Stimulated activated CD8-positive, alpha-beta memory T cell treated with anti-CD3 and anti-CD28 coated beads, Interleukin-7, amount 100 ng/mL, for 48 hours (primary cell): ENCODE measurements at regions not wholly inside any gene's neighbourhood (a gene's known extent, or its start where the extent isn't known, plus 50 kb on each side); places are given as distances from the start of the nearest gene placed in this dataset.

Experiments
- DNase-seq, 2 donors: peaks; one replicate each; pipeline ENCODE4 v3.0.0-alpha.2; 2020; ENCODE audit warnings: low read depth in 1 of 2; ENCODE audit errors: extremely low read depth in 1 of 2

DNA sequence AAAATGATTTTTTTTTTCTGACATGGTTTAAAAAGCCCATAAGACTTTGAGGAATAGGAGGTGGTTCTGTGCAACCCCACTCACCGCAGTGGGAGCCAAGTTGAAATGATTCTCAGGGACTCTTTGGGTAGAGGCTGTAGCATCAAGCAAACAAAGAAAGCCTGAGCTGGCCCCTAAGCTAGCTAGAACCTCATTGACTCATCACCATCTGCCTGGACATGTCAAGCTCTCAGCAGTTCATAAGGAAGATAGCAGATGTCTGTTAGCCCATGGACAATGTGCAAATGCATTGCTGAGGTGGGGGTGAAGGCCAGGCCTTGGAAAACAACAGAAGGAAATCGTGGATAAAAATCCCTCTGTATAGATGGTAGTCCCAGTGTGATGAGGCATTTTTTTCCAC is 234.8 kb downstream of the NR2F2 start:
- DNase-seq = no peak

DNA sequence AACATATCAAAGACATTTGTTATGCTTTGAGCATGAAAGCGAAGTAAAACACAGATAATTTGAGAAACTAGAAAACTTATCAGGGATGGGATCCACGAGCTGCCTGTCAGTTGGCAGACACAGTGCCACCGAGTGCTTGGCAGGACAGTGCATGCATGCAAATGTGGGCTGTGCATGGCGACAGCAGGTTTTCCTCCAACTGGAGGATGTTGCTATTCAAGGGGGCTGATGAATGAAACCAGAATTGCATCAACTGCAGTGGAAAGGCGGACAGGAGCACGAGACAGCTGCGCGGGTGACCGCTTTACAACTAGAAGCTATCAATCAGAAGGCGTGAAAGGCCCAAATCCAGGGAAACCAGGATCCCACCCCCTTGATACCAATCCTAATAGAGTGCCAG is 244.3 kb downstream of the NR2F2 start:
- no peak for DNase-seq

GRCh38 chr15:96576596-96576995 is 246.1 kb downstream of the NR2F2 start:
- DNase-seq = no peak

DNA sequence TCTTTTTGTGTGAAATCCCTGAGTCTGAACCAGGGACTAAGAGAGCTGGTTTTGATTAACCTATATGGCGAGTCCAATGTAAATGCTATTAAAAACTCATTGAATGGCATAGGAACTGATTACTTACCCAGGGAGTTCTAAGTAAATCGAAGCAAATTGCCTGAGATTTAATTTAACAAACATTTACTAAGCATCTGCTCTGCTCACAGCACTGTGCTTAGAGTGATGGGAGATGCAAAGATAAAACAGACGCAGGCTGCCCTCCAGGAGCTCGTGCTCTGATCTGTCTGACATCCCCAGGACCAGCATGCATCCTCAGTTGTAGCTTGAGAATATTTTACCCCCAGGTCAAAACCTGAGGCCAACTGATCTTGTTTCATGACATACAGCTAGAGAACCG is 247.9 kb downstream of the NR2F2 start:
- DNase-seq = no peak

DNA sequence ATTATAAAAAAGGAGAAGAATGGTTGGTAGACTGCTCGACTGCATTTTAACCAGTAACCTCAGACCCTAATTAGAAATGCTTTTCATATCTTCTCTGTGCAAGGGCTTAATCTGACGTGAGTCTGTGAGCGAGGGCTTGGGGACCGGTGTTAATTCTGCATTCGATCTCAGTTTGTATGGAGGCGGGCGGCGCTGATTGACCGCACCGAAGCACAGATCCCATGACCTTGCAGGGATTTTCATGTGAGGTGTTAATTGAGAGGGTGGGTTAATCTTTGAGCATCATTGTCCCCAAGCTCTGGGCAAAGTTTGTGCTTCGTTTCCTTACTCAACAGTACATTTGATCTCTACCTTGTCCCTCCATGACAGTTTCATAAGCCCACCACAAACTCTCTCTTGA is 250.9 kb downstream of the NR2F2 start:
- no peak for DNase-seq

DNA sequence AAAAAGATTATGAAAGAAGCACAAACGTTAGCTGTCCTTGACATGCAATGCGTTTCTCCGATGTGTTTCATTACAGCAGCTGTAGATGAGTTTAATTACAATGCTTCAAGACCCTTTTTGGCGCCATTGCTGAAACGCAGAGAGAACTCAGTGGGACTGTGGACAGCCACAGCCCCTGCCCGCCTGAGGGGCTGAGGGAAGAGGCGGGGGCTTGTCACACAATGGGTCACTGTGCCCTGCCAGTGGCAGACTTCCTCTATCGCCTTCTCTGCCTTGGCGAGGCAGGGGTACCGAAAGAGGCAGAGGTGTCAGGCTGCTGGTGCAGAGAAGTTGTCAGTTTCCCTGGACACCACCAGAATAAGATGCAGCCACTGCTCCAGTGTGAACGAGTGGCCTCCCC is 252.0 kb downstream of the NR2F2 start:
- DNase-seq = no peak

- DNase-seq = no peak
These were observed 253.2 kb downstream of the NR2F2 start for GRCh38 chr15:96583671-96584070.

GRCh38 chr15:96585484-96586386 is 255.2 kb downstream of the NR2F2 start:
- DNase-seq = no peak

GRCh38 chr15:96586901-96587300 is 256.4 kb downstream of the NR2F2 start:
- DNase-seq = no peak

GRCh38 chr15:96589864-96590263 is 259.4 kb downstream of the NR2F2 start:
- no peak for DNase-seq

DNA sequence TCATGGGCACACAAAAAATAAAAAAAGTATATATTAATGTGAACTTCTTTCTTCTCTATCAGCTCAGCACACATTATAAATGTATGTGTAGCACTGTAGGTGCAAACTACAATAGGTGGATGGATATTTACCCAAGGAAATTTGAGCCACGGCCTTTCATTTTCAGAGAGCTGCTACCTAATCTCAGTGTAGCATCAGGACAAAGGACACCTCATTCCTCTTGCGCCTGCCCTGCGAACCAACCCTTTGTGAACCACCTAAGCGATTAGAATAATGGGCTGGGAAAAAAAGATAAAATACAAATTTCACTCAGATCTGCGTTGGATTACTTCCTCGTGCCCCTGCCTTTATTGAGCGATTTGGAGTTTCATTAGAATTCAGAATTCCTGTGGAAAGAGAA is 263.2 kb downstream of the NR2F2 start:
- no peak for DNase-seq

DNA sequence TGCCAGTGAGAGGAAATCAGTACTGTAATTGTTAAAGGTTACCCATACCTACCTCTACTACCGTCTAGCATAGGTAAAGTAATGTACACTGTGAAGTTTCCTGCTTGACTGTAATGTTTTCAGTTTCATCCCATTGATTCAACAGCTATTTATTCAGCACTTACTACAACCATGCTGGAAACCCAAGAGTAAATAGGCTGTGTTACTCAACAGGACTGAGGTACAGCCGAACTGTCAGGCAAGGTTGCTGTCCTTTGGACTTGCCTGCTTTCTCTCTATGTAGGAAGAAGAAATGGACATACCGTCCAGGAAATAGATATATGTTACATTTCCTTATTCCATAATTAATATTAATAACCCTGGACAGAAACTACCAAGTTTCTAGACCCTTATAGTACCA is 265.5 kb downstream of the NR2F2 start:
- DNase-seq = no peak

GRCh38 chr15:96598514-96598913 is 268.0 kb downstream of the NR2F2 start:
- DNase-seq = no peak

- no peak for DNase-seq
These were observed 268.8 kb downstream of the NR2F2 start for GRCh38 chr15:96599268-96599667.

DNA sequence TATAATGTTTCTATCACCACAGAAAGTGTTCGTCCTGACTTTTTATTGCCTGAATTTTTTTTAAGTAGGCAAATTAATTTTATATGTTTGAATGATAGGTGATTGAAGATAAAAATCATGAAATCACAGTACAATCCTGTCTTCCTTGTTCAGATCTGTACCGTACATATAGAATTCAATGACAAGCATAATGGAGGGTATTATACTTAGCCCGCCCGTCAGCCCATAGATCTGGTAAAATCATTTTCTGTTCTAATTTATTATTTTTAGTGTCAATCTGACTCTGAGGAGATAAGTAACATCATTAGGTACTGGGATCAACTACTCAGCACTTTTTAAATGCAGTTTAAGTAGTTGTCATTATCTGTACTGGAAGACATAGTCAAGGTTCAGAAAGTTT is 269.9 kb downstream of the NR2F2 start:
- DNase-seq = no peak

DNA sequence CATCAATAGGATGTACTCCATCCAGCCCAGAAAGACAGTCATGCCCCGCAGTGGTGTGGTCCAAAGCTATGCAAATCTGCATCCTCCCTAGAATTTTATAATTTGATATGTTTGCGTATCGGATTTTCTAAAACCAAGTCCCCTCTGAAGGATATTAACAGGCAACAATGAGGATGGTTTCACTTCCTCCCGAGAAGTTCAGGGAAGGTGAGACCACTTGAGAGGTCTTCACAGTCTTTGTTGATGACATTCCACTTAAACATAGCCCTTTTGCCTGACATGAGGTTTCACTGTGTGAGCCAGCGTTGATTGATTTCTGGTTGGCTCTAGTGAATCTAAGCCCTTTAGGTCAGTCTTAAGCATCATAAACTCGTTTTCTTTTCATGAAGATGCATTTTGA is 276.1 kb downstream of the NR2F2 start:
- no peak for DNase-seq

- DNase-seq = no peak
These were observed 280.3 kb downstream of the NR2F2 start for GRCh38 chr15:96610757-96611156.

- no peak for DNase-seq
These were observed 282.4 kb downstream of the NR2F2 start for GRCh38 chr15:96612917-96613316.

GRCh38 chr15:96619174-96619573 is 288.7 kb downstream of the NR2F2 start:
- DNase-seq = no peak

DNA sequence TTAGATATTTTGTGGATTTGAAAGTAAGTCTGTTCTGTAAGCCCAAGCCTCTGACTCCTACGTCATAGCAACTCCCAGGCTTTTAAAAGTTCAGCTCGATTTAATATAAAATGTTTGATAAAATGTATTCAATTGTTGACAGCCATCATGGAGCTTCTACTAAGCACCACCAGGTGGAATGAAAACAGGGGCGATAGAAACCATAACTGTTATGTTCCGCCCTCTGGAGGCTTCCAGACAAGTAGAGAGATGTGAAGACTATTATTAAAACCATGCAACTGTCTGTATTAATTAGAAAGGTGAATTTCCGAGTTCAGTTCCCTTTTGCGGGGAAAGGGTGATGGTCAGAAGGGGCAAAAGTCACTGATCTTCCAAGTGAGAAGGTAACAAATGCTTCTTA is 292.2 kb downstream of the NR2F2 start:
- DNase-seq = no peak

DNA sequence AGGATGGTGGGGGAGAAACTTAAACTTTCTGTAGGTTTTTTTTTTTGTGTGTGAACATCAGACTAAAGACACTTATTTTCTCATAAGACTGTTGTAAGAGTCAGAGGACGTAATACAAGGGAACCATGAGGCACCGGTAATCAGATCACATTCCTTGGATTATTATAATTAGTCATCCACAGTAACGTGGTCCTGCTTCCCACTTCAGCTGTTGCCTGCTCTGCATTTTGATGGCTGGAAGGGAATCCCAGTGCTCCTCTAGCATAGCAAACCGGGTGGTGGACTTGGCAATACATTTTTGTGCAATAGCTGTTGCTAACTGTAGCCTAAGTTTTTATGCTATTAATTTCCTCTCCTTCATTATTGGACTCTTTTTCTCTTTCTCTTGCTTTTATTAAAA is 294.8 kb downstream of the NR2F2 start:
- no peak for DNase-seq

DNA sequence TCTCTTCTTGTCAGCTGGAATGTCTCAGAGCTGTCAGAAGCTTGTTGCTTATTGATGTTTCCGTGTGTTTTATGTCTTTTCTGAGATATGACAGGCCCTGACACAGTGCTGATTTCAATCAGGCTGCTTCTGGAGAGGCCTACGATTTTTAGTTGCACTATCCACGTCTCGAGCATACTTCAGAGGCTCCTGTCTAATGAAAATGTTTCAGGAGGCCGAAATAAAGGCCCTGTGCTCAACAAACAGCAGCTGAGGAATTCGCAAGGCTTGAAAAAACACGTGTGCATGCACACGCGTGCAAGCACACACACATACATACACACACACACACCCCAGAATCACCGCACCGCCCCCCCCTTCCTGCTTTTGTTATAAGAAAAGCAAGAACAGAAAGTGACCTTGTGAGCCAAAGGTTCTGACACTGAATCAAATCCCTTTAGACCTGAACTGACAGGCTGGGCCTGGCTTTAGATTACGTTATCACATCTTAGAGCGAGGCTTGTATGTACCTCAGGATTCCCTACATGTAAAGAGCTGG is 296.6 kb downstream of the NR2F2 start:
- no peak for DNase-seq

GRCh38 chr15:96629511-96629910 is 299.0 kb downstream of the NR2F2 start:
- DNase-seq = no peak
